C4-2B (cell line): ENCODE measurements at regions not wholly inside any gene's neighbourhood (a gene's known extent, or its start where the extent isn't known, plus 50 kb on each side); places are given as distances from the start of the nearest gene placed in this dataset.

ENCODE experiments used
- CTCF ChIP-seq: fragments of 450-650 bp; conservative IDR thresholded peaks from 2 replicates; pipeline ENCODE4 v1.5.1; 2017; ENCODE audit warnings: mild to moderate bottlenecking
- ZFX ChIP-seq: fragments of 450-650 bp; IDR thresholded peaks from 2 replicates; pipeline ENCODE4 v1.6.1; 2017

DNA sequence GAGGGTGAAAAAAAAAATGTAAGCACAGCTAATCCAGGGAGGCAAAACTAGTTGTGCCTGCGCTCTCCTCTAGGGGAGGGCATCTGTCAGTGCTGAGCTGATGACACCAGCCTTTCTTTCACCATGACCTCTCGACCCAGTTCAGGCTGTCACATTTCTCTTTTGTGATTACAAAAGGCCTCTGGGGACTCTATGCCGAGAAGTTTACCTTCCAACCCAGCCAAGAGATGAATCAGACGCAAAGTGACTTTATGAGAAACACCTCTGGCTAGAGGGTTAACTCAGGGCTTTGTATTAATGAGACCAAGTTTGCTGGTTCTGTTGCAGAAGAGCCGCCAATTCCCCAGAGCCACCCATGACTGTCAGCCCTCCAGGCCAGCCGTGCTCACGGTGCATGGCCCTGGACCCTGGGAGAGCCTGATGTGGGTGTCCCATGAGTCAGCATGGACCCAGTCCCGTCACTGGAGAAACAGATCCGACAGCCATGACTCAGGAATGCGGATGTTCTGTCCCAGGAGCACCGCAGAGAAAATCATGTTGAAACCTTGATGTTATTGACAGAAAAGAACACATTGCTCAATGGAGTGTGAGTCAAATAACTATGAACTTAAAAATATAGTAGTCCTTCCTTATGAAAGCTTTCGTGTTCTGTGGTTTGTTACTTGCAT lies 437.2 kb downstream of the HS3ST3B1 start:
- TF ChIP-seq CTCF (peak; percentile 28), ZFX (no peak)
